Chondrocyte (in vitro differentiated cells): ENCODE measurements at regions not wholly inside any gene's neighbourhood (a gene's known extent, or its start where the extent isn't known, plus 50 kb on each side); places are given as distances from the start of the nearest gene placed in this dataset.

Experiments
- DNase-seq: peaks from one replicate; pipeline ENCODE4 v3.0.0; 2021; ENCODE audit warnings: mixed read lengths, low spot score
- H3K27ac Mint-ChIP-seq: one replicate; pipeline ENCODE4 v1.8.0; 2021; ENCODE audit warnings: mild to moderate bottlenecking, moderate library complexity, mixed read lengths; ENCODE audit not compliant: unreplicated experiment
- H3K27me3 Mint-ChIP-seq: 2 replicates; pipeline ENCODE4 v1.8.0; 2021; ENCODE audit warnings: low read depth, mixed read lengths
- H3K36me3 Mint-ChIP-seq: 2 replicates; pipeline ENCODE4 v1.8.0; 2021; ENCODE audit warnings: low read depth, mixed read lengths
- H3K4me1 Mint-ChIP-seq: 2 replicates; pipeline ENCODE4 v1.8.0; 2021; ENCODE audit warnings: low read depth, mild to moderate bottlenecking, mixed read lengths
- H3K4me3 Mint-ChIP-seq: one replicate; pipeline ENCODE4 v1.8.0; 2021; ENCODE audit warnings: mild to moderate bottlenecking, moderate library complexity, mixed read lengths; ENCODE audit not compliant: unreplicated experiment
- H3K9me3 Mint-ChIP-seq: 2 replicates; pipeline ENCODE4 v1.8.0; 2021; ENCODE audit warnings: low read depth, mixed read lengths
- TF ChIP-seq, protein P1 (sequence below): fragments of 200-600 bp; sonication (generic); IDR thresholded peaks from 2 replicates; pipeline ENCODE4 v1.5.0; 2021; ENCODE audit warnings: antibody characterized with exemption, mild to moderate bottlenecking, moderate library complexity

GRCh38 chr9:95634536-95634935 lies 117.8 kb upstream of the PTCH1 start:
- Mint-ChIP-seq H3K9me3 (peaks cover 2% of the 10 kb centered on the region), H3K4me1 (peaks cover 35% of the 10 kb centered on the region), H3K4me3 (no peak overlapping the region), H3K27me3 (no peaks in the 10 kb centered on the region), H3K27ac (peak overlapping the region; percentile 58), H3K36me3 (no peaks in the 10 kb centered on the region)
- DNase-seq: no peak
- TF ChIP-seq, protein P1, sequence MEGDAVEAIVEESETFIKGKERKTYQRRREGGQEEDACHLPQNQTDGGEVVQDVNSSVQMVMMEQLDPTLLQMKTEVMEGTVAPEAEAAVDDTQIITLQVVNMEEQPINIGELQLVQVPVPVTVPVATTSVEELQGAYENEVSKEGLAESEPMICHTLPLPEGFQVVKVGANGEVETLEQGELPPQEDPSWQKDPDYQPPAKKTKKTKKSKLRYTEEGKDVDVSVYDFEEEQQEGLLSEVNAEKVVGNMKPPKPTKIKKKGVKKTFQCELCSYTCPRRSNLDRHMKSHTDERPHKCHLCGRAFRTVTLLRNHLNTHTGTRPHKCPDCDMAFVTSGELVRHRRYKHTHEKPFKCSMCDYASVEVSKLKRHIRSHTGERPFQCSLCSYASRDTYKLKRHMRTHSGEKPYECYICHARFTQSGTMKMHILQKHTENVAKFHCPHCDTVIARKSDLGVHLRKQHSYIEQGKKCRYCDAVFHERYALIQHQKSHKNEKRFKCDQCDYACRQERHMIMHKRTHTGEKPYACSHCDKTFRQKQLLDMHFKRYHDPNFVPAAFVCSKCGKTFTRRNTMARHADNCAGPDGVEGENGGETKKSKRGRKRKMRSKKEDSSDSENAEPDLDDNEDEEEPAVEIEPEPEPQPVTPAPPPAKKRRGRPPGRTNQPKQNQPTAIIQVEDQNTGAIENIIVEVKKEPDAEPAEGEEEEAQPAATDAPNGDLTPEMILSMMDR: no peak

GRCh38 chr9:95634114-95634513 lies 117.3 kb upstream of the PTCH1 start:
- Mint-ChIP-seq H3K27me3 (no peaks in the 10 kb centered on the region), H3K4me1 (peaks cover 35% of the 10 kb centered on the region), H3K4me3 (no peak overlapping the region), H3K27ac (no peak overlapping the region), H3K36me3 (no peaks in the 10 kb centered on the region), H3K9me3 (peaks cover 2% of the 10 kb centered on the region)
- no peak for DNase-seq
- TF ChIP-seq, protein P1: no peak

DNA sequence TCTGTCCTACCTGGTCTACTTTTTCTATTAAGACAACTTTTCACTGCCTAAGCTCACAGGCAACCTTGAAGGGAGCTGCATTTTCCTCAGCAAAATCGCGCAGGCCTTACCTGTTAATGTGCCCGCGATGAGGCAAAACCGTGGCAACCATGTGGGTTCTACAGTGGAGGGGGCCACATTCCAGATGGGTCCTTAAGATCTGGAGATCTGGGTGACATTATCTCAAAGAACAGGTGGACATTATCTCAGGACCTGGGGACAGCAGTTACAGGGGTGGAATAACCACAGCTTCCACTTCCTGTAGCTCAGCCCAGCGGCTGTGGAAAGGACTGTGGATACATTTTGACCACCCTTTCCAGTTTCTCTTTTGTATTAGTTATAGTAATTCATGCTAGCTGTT lies 112.8 kb upstream of the PTCH1 start:
- H3K27me3 Mint-ChIP-seq: no peaks in the 10 kb centered on the region
- H3K27ac Mint-ChIP-seq: no peak overlapping the region
- H3K4me1 Mint-ChIP-seq: peaks cover 36% of the 10 kb centered on the region
- no peaks in the 10 kb centered on the region for H3K9me3 Mint-ChIP-seq
- no peaks in the 10 kb centered on the region for H3K36me3 Mint-ChIP-seq
- no peak overlapping the region for H3K4me3 Mint-ChIP-seq
- DNase-seq: no peak
- TF ChIP-seq, protein P1: no peak

DNA sequence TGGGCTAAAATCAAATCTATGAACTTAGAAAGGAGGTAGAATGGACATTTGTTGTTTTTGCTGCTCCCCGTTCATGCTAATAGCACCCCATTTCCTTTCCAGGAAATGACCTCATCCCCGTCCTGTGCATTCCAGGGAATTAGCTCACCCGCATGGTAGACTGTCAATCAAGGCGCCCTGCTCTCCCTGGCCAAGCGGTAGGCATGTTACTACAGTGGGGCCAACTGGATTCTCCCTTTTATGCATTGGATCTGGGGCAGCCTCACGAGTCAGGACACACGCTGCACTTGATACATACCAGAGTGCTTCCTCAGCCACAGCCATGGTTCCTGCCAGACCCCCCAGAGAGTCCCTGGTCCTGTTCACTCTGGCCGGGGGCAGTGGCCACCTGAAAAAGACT lies 111.0 kb upstream of the PTCH1 start:
- H3K4me1 Mint-ChIP-seq: peaks cover 28% of the 10 kb centered on the region
- H3K27ac Mint-ChIP-seq: peak overlapping the region; percentile 69
- no peak overlapping the region for H3K4me3 Mint-ChIP-seq
- H3K9me3 Mint-ChIP-seq: peaks cover 5% of the 10 kb centered on the region
- TF ChIP-seq, protein P1: no peak
- no peaks in the 10 kb centered on the region for H3K27me3 Mint-ChIP-seq
- no peak for DNase-seq
- H3K36me3 Mint-ChIP-seq: no peaks in the 10 kb centered on the region

- H3K4me3 Mint-ChIP-seq: no peak overlapping the region
- H3K27me3 Mint-ChIP-seq: no peaks in the 10 kb centered on the region
- TF ChIP-seq, protein P1: no peak
- H3K36me3 Mint-ChIP-seq: no peaks in the 10 kb centered on the region
- peak overlapping the region; percentile 89 for H3K27ac Mint-ChIP-seq
- H3K4me1 Mint-ChIP-seq: peaks cover 28% of the 10 kb centered on the region
- no peak for DNase-seq
- H3K9me3 Mint-ChIP-seq: peaks cover 7% of the 10 kb centered on the region
Measured at GRCh38 chr9:95626885-95627558, 110.3 kb upstream of the PTCH1 start.
